CD8-positive, alpha-beta memory T cell (primary cell): ENCODE measurements at regions not wholly inside any gene's neighbourhood (a gene's known extent, or its start where the extent isn't known, plus 50 kb on each side); places are given as distances from the start of the nearest gene placed in this dataset.

Experiments used
- CTCF ChIA-PET: fragments of 350-600 bp; sonication (Branson Sonifier 250); formaldehyde crosslinking; loops from one replicate; lab custom pipeline; 2021; ENCODE audit warnings: antibody characterized with exemption; lab: Charles Lee
- POLR2A ChIA-PET: fragments of 350-600 bp; sonication (Branson Sonifier 250); formaldehyde crosslinking; loops from one replicate; lab custom pipeline; 2021; ENCODE audit warnings: antibody characterized with exemption; lab: Charles Lee
- DNase-seq, 5 donors: peaks; one replicate each; pipeline versions ENCODE4 v3.0.0 to v3.0.0-alpha.2; 2020 to 2022; ENCODE audit warnings: mixed read lengths in 1 of 5
- H3K27ac ChIP-seq: one replicate; pipeline ENCODE4 v1.7.0; 2013; ENCODE audit warnings: low read depth, mild to moderate bottlenecking, low read length, moderate library complexity
- H3K27me3 ChIP-seq: 2 replicates; pipeline ENCODE4 v1.7.0; 2013; ENCODE audit warnings: low read length, mild to moderate bottlenecking; ENCODE audit not compliant: insufficient read depth, poor library complexity, severe bottlenecking
- H3K36me3 ChIP-seq: 2 replicates; pipeline ENCODE4 v1.7.0; 2013; ENCODE audit warnings: mild to moderate bottlenecking, low read length, moderate library complexity; ENCODE audit not compliant: insufficient read depth
- H3K4me1 ChIP-seq: 2 replicates; pipeline ENCODE4 v1.7.0; 2013; ENCODE audit warnings: mild to moderate bottlenecking, low read length, moderate library complexity; ENCODE audit not compliant: insufficient read depth
- H3K4me3 ChIP-seq: 2 replicates; pipeline ENCODE4 v1.7.0; 2013; ENCODE audit warnings: mild to moderate bottlenecking, low read length
- H3K9me3 ChIP-seq: 2 replicates; pipeline ENCODE4 v1.7.0; 2013; ENCODE audit warnings: mild to moderate bottlenecking, low read length
- H3K27ac Mint-ChIP-seq, 8 donors: one replicate each; pipeline ENCODE4 v1.8.0; 2020 to 2021; ENCODE audit warnings: mixed read lengths in 8 of 8, mild to moderate bottlenecking in 6 of 8, inconsistent platforms in 3 of 8, moderate library complexity in 3 of 8
- H3K27me3 Mint-ChIP-seq, 2 donors: one replicate each; pipeline ENCODE4 v1.8.0; 2020 to 2021; ENCODE audit warnings: mixed read lengths in 2 of 2, mild to moderate bottlenecking in 1 of 2, moderate library complexity in 1 of 2
- H3K36me3 Mint-ChIP-seq, 3 donors: one replicate each; pipeline ENCODE4 v1.8.0; 2020 to 2021; ENCODE audit warnings: mixed read lengths in 3 of 3, inconsistent platforms in 1 of 3, mild to moderate bottlenecking in 1 of 3
- H3K4me1 Mint-ChIP-seq, 3 donors: one replicate each; pipeline ENCODE4 v1.8.0; 2020 to 2021; ENCODE audit warnings: mixed read lengths in 3 of 3, inconsistent platforms in 1 of 3, mild to moderate bottlenecking in 1 of 3
- H3K4me3 Mint-ChIP-seq, 7 donors: one replicate each; pipeline ENCODE4 v1.8.0; 2020 to 2021; ENCODE audit warnings: mixed read lengths in 7 of 7, mild to moderate bottlenecking in 6 of 7, moderate library complexity in 4 of 7, inconsistent platforms in 2 of 7
- H3K9me3 Mint-ChIP-seq, 5 donors: one replicate each; pipeline ENCODE4 v1.8.0; 2020 to 2022; ENCODE audit warnings: mixed read lengths in 5 of 5, mild to moderate bottlenecking in 3 of 5, moderate library complexity in 2 of 5, inconsistent platforms in 1 of 5

DNA sequence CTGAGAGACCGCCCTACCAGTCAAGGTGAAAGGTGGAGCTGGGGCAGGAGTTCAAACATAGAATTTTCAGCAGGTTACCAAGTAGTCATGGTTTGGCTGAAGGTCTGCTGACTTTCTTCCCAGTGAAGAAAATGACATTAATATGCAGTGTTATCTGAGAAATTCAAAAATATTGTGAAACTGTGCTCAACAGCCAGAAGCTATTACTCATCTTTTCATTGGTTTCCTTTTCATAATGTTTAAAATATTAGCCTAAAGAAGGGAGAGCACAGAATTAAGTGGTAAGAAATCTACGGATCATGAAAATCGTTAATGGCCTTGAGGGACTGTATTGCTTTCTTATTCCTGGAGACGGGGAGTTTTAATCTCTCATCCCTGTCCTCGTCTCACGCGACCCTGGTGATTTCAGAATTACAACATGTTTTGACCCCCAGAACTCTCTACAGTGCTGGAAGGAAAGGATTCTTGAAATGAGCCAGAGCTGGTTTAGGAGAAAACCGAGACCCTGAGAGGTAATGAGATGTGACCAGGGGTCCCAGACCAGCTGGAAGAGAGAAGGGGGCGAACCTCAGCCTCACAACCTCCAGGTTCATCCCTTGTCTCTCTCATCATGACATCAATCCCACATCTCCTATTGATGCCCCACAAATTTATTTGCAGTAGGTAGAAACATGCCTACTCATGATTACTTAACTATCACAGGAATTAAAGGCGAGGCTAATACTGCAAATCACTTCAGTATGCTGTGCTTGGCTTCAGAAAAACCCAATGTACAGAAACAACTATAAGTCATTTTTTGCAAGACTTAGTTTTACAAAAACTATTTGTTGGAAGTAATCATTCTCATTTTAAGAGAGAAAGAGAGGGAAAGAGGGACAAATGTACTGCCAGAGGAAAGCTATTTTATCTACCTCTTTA is 209.5 kb downstream of the FNDC1 start:
- ChIA-PET CTCF (no interaction called here), POLR2A (no interaction called here)
- H3K4me3 ChIP-seq: no peak overlapping the region
- H3K27ac ChIP-seq: no peak overlapping the region
- Mint-ChIP-seq H3K4me1 (no peaks in the 10 kb centered on the region), H3K27ac (no peak overlapping the region), H3K36me3 (no peaks in the 10 kb centered on the region), H3K27me3 (peaks cover 12 to 16% of the 10 kb centered on the region in 2 donors), H3K9me3 (no peaks in the 10 kb centered on the region), H3K4me3 (no peak overlapping the region)
- H3K9me3 ChIP-seq: no peaks in the 10 kb centered on the region
- H3K27me3 ChIP-seq: no peaks in the 10 kb centered on the region
- no peaks in the 10 kb centered on the region for H3K4me1 ChIP-seq
- H3K36me3 ChIP-seq: no peaks in the 10 kb centered on the region
- DNase-seq: no peak

GRCh38 chr6:159376516-159377158 is 207.4 kb downstream of the FNDC1 start:
- H3K36me3 ChIP-seq: no peaks in the 10 kb centered on the region
- no peaks in the 10 kb centered on the region for H3K4me1 ChIP-seq
- no peaks in the 10 kb centered on the region for H3K36me3 Mint-ChIP-seq
- H3K27me3 ChIP-seq: no peaks in the 10 kb centered on the region
- H3K4me3 Mint-ChIP-seq: no peak overlapping the region
- peaks cover 8 to 11% of the 10 kb centered on the region in 2 donors for H3K27me3 Mint-ChIP-seq
- POLR2A ChIA-PET: no interaction called here
- H3K4me1 Mint-ChIP-seq: no peaks in the 10 kb centered on the region
- no peak overlapping the region for H3K4me3 ChIP-seq
- CTCF ChIA-PET: no interaction called here
- H3K27ac ChIP-seq: no peak overlapping the region
- no peak for DNase-seq
- H3K9me3 Mint-ChIP-seq: no peaks in the 10 kb centered on the region
- H3K9me3 ChIP-seq: no peaks in the 10 kb centered on the region
- no peak overlapping the region for H3K27ac Mint-ChIP-seq

DNA sequence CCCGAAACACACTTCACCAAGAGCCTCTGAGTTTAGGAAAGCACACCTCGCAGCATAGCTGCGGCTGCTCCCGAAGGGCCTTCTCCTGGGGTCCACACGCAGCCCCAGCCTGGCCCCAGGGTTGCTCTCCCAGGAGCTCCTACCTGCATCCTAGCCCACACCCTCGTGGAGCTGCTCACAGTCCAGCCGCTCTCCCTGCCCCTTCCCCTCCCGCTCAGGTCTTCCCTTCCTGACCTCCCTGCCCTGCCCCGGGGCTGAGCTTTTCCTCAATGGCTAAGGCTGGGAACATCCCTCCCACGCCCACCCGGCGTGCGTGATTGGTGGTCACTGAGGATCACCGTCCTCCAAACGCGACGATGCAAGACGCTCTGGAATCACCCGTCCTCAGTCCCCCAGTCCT is 205.8 kb downstream of the FNDC1 start:
- POLR2A ChIA-PET: no interaction called here
- Mint-ChIP-seq H3K27me3 (peaks cover 6 to 11% of the 10 kb centered on the region in 2 donors), H3K4me3 (no peak overlapping the region), H3K4me1 (no peaks in the 10 kb centered on the region), H3K36me3 (no peaks in the 10 kb centered on the region), H3K27ac (no peak overlapping the region), H3K9me3 (peaks cover 0 to 8% (median 2%) of the 10 kb centered on the region in 5 donors)
- DNase-seq: no peak
- H3K36me3 ChIP-seq: no peaks in the 10 kb centered on the region
- H3K9me3 ChIP-seq: no peaks in the 10 kb centered on the region
- H3K27me3 ChIP-seq: no peaks in the 10 kb centered on the region
- no peak overlapping the region for H3K27ac ChIP-seq
- no peaks in the 10 kb centered on the region for H3K4me1 ChIP-seq
- CTCF ChIA-PET: interaction anchor here (1.2 kb wide), 1 partner anchor 10 kb away, joined by 3 read pairs; no protein-coding TSS in a partner anchor
- no peak overlapping the region for H3K4me3 ChIP-seq

DNA sequence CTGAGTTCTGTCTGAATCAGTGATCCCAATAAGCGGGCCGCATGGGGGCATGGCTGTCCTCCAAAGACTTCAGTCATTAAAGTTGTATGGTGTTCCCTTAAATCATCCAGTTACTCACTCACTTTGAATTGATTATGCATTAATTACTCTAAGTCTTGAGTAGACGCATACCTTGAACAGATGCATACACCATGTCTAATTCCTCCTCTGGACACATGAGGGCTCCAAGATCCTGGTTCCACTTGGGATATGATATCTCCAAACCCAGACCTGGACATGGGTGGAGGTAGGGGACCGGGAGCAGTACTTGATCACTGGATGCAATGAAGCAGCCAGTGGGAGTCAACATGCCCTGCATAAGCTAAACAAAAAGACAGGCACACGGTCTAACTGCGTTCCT is 204.5 kb downstream of the FNDC1 start:
- POLR2A ChIA-PET: no interaction called here

GRCh38 chr6:159372333-159372732 is 203.1 kb downstream of the FNDC1 start:
- CTCF ChIA-PET: no interaction called here

More for the DNA sequence above, 204.5 kb downstream of the FNDC1 start:
- Mint-ChIP-seq H3K4me1 (no peaks in the 10 kb centered on the region), H3K27ac (no peak overlapping the region), H3K4me3 (no peak overlapping the region), H3K27me3 (peaks cover 6 to 13% of the 10 kb centered on the region in 2 donors), H3K9me3 (peaks cover 2 to 14% (median 3%) of the 10 kb centered on the region in 5 donors), H3K36me3 (no peaks in the 10 kb centered on the region)
- H3K4me1 ChIP-seq: no peaks in the 10 kb centered on the region
- H3K36me3 ChIP-seq: no peaks in the 10 kb centered on the region
- DNase-seq: no peak
- CTCF ChIA-PET: no interaction called here
- no peaks in the 10 kb centered on the region for H3K27me3 ChIP-seq
- no peak overlapping the region for H3K4me3 ChIP-seq
- no peak overlapping the region for H3K27ac ChIP-seq
- no peaks in the 10 kb centered on the region for H3K9me3 ChIP-seq

DNA sequence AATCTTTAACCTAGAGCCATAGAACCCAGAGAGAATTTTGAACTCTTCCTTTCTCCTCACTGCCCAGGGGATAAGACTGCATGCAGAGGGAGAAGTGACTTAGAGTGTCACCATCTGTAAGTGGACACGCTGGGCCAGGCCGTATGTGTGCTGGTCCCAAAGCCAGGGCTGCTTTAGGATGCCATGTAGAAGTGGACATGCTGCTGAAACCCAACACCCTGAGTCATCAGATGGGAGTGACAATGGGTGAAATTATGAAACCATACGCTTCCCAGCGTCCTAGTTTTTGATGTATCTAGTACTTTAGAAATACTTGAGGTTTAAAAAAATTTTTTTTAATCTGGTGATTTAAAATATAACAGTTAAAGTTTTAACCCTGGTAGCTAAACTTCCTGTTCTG is 191.1 kb downstream of the FNDC1 start:
- no peak overlapping the region for H3K27ac Mint-ChIP-seq
- H3K27me3 ChIP-seq: no peaks in the 10 kb centered on the region
- no peaks in the 10 kb centered on the region for H3K9me3 ChIP-seq
- no peak overlapping the region for H3K4me3 Mint-ChIP-seq
- ChIA-PET POLR2A (no interaction called here), CTCF (no interaction called here)
- H3K27me3 Mint-ChIP-seq: peaks cover 3 to 33% of the 10 kb centered on the region in 2 donors
- H3K27ac ChIP-seq: no peak overlapping the region
- no peak for DNase-seq
- no peaks in the 10 kb centered on the region for H3K36me3 Mint-ChIP-seq
- no peaks in the 10 kb centered on the region for H3K36me3 ChIP-seq
- no peaks in the 10 kb centered on the region for H3K4me1 ChIP-seq
- no peak overlapping the region for H3K4me3 ChIP-seq
- H3K4me1 Mint-ChIP-seq: no peaks in the 10 kb centered on the region
- peaks cover 0 to 2% (median 0%) of the 10 kb centered on the region in 5 donors for H3K9me3 Mint-ChIP-seq

More at GRCh38 chr6:159372333-159372732, 203.1 kb downstream of the FNDC1 start:
- H3K27ac Mint-ChIP-seq: no peak overlapping the region
- H3K9me3 Mint-ChIP-seq: peaks cover 2 to 17% (median 8%) of the 10 kb centered on the region in 5 donors
- no peak for DNase-seq
- no peak overlapping the region for H3K4me3 Mint-ChIP-seq
- H3K27me3 Mint-ChIP-seq: peaks cover 6 to 7% of the 10 kb centered on the region in 2 donors
- no peaks in the 10 kb centered on the region for H3K27me3 ChIP-seq
- no peak overlapping the region for H3K27ac ChIP-seq
- no peaks in the 10 kb centered on the region for H3K4me1 ChIP-seq
- H3K4me1 Mint-ChIP-seq: no peaks in the 10 kb centered on the region
- no peaks in the 10 kb centered on the region for H3K36me3 ChIP-seq
- POLR2A ChIA-PET: no interaction called here
- no peak overlapping the region for H3K4me3 ChIP-seq
- H3K36me3 Mint-ChIP-seq: no peaks in the 10 kb centered on the region
- no peaks in the 10 kb centered on the region for H3K9me3 ChIP-seq

DNA sequence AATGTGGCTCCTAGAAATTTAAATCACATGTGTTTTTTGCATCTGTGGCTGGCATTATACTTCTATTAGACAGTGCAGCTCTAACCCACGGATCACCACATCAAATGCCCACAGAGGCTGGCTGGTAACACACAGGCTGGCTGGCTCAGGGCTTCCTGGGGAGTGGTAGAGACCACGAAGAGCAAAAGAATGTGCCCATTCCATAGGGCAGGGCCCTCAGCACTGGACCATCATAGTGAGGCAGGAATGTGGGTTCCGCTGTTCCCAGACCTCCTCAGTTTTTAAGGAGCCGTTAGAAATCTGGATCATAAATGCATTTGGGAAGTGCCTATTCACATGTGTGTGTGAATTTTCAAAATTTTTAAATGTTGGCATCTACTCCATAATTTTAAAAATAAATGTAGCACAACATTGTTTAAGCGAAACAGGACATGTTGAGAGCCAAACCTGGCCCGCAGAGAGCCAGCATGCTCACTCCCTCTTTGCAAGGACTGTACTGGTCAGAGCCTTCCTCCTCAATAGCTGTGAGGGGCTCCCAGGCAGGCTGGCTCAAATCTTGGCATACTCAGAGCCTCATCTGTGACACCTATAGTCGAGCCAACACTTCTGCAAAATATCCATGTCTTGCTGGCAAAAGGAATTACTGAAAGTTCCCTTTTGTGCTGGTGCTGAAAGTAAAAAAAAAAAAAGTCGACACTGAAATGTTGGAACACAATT is 190.5 kb downstream of the FNDC1 start:
- Mint-ChIP-seq H3K9me3 (peaks cover 0 to 2% (median 0%) of the 10 kb centered on the region in 5 donors), H3K4me1 (no peaks in the 10 kb centered on the region), H3K27me3 (peaks cover 3 to 34% of the 10 kb centered on the region in 2 donors), H3K36me3 (no peaks in the 10 kb centered on the region), H3K27ac (no peak overlapping the region), H3K4me3 (no peak overlapping the region)
- H3K4me1 ChIP-seq: no peaks in the 10 kb centered on the region
- no peak for DNase-seq
- no peak overlapping the region for H3K27ac ChIP-seq
- no peak overlapping the region for H3K4me3 ChIP-seq
- no peaks in the 10 kb centered on the region for H3K36me3 ChIP-seq
- no peaks in the 10 kb centered on the region for H3K27me3 ChIP-seq
- H3K9me3 ChIP-seq: no peaks in the 10 kb centered on the region
- ChIA-PET POLR2A (no interaction called here), CTCF (no interaction called here)

GRCh38 chr6:159358562-159358961 is 189.4 kb downstream of the FNDC1 start:
- Mint-ChIP-seq H3K9me3 (peaks cover 0 to 2% (median 0%) of the 10 kb centered on the region in 5 donors), H3K4me1 (no peaks in the 10 kb centered on the region), H3K36me3 (no peaks in the 10 kb centered on the region), H3K27ac (no peak overlapping the region), H3K4me3 (no peak overlapping the region), H3K27me3 (peaks cover 4 to 30% of the 10 kb centered on the region in 2 donors)
- no peak overlapping the region for H3K27ac ChIP-seq
- H3K4me3 ChIP-seq: no peak overlapping the region
- no peaks in the 10 kb centered on the region for H3K9me3 ChIP-seq
- POLR2A ChIA-PET: no interaction called here
- CTCF ChIA-PET: no interaction called here
- H3K36me3 ChIP-seq: no peaks in the 10 kb centered on the region
- no peaks in the 10 kb centered on the region for H3K4me1 ChIP-seq
- no peak for DNase-seq
- no peaks in the 10 kb centered on the region for H3K27me3 ChIP-seq
